H9 (cell line): ENCODE measurements at regions not wholly inside any gene's neighbourhood (a gene's known extent, or its start where the extent isn't known, plus 50 kb on each side); places are given as distances from the start of the nearest gene placed in this dataset.
"Not testable (repeated sequence)": the region's sequence is repeated elsewhere in the genome, so short reads cannot be mapped to it uniquely, and the experiment has no call there.

ENCODE experiments used
- DNase-seq: peaks from one replicate; pipeline ENCODE4 v3.0.0-alpha.2; 2017
- H2AFZ ChIP-seq: one replicate; pipeline ENCODE4 v1.6.1; 2013; ENCODE audit warnings: mild to moderate bottlenecking, low read length, control low read depth, moderate library complexity
- H2AK5ac ChIP-seq: 2 replicates; pipeline ENCODE4 v1.6.1; 2013; ENCODE audit warnings: low read length, control low read depth, mixed read lengths; ENCODE audit not compliant: insufficient read length
- H2BK120ac ChIP-seq: one replicate; pipeline ENCODE4 v1.6.1; 2013; ENCODE audit warnings: low read depth, mild to moderate bottlenecking, low read length, control low read depth, inconsistent platforms; ENCODE audit not compliant: poor library complexity, severe bottlenecking
- H2BK12ac ChIP-seq: 2 replicates; pipeline ENCODE4 v1.6.1; 2013; ENCODE audit warnings: low read length, control low read depth, mixed read lengths, low read depth; ENCODE audit not compliant: insufficient read length
- H2BK15ac ChIP-seq: 2 replicates; pipeline ENCODE4 v1.6.1; 2013; ENCODE audit warnings: low read depth, low read length, control low read depth
- H2BK20ac ChIP-seq: one replicate; pipeline ENCODE4 v1.6.1; 2013; ENCODE audit warnings: low read depth, mild to moderate bottlenecking, low read length, control low read depth, inconsistent platforms; ENCODE audit not compliant: poor library complexity, severe bottlenecking
- H2BK5ac ChIP-seq: 2 replicates; pipeline ENCODE4 v1.6.1; 2013; ENCODE audit warnings: low read length, control low read depth, mixed read lengths; ENCODE audit not compliant: insufficient read length
- H3K14ac ChIP-seq: 2 replicates; pipeline ENCODE4 v1.6.1; 2013; ENCODE audit warnings: low read length, control low read depth; ENCODE audit not compliant: insufficient read depth
- H3K18ac ChIP-seq: 2 replicates; pipeline ENCODE4 v1.6.1; 2013; ENCODE audit warnings: low read depth, mild to moderate bottlenecking, mixed read lengths, low read length, control low read depth; ENCODE audit not compliant: insufficient read length
- H3K23ac ChIP-seq: 2 replicates; pipeline ENCODE4 v1.6.1; 2013; ENCODE audit warnings: low read length, control low read depth, mixed read lengths, low read depth; ENCODE audit not compliant: insufficient read length
- H3K23me2 ChIP-seq: 2 replicates; pipeline ENCODE4 v1.6.1; 2013; ENCODE audit warnings: low read depth, mild to moderate bottlenecking, mixed read lengths, low read length, control low read depth; ENCODE audit not compliant: insufficient read length, poor library complexity, severe bottlenecking
- H3K27ac ChIP-seq: 2 replicates; pipeline ENCODE4 v1.5.1; 2013; ENCODE audit warnings: low read length, control low read depth, mixed read lengths, low read depth; ENCODE audit not compliant: insufficient read length
- H3K27me3 ChIP-seq: 2 replicates; pipeline ENCODE4 v1.6.1; 2013; ENCODE audit warnings: low read length, control low read depth, inconsistent platforms; ENCODE audit not compliant: insufficient read depth
- H3K4ac ChIP-seq: 2 replicates; pipeline ENCODE4 v1.6.1; 2013; ENCODE audit warnings: low read depth, mild to moderate bottlenecking, control low read depth, inconsistent platforms, low read length, moderate library complexity
- H3K4me1 ChIP-seq: 2 replicates; pipeline ENCODE4 v1.6.1; 2013; ENCODE audit warnings: low read length, control low read depth, inconsistent platforms; ENCODE audit not compliant: insufficient read depth
- H3K4me2 ChIP-seq: 2 replicates; pipeline ENCODE4 v1.6.1; 2013; ENCODE audit warnings: low read length, control low read depth, mixed read lengths; ENCODE audit not compliant: insufficient read length, insufficient read depth
- H3K56ac ChIP-seq: 2 replicates; pipeline ENCODE4 v1.6.1; 2013; ENCODE audit warnings: low read depth, mild to moderate bottlenecking, mixed read lengths, low read length, control low read depth; ENCODE audit not compliant: insufficient read length
- H3K79me1 ChIP-seq: 2 replicates; pipeline ENCODE4 v1.6.1; 2013; ENCODE audit warnings: low read depth, mild to moderate bottlenecking, moderate library complexity, low read length, control low read depth, inconsistent platforms; ENCODE audit not compliant: insufficient read depth, poor library complexity, severe bottlenecking
- H3K79me2 ChIP-seq: 2 replicates; pipeline ENCODE4 v1.6.1; 2013; ENCODE audit warnings: low read length, control low read depth, inconsistent platforms; ENCODE audit not compliant: insufficient read depth
- H3K9ac ChIP-seq: 2 replicates; pipeline ENCODE4 v1.6.1; 2013; ENCODE audit warnings: low read length, control low read depth, mixed read lengths; ENCODE audit not compliant: insufficient read length; ENCODE audit errors: extremely low read depth
- H3K9me3 ChIP-seq: one replicate; pipeline ENCODE4 v1.6.1; 2013; ENCODE audit warnings: low read depth, low read length, inconsistent platforms; ENCODE audit not compliant: control insufficient read depth
- H3T11ph ChIP-seq: one replicate; pipeline ENCODE4 v1.6.1; 2013; ENCODE audit warnings: mild to moderate bottlenecking, low read length, control low read depth, inconsistent platforms
- H4K20me1 ChIP-seq: one replicate; pipeline ENCODE4 v1.6.1; 2013; ENCODE audit not compliant: control insufficient read depth, insufficient read length, insufficient read depth
- H4K5ac ChIP-seq: 2 replicates; pipeline ENCODE4 v1.6.1; 2013; ENCODE audit warnings: low read depth, mild to moderate bottlenecking, mixed read lengths, low read length, control low read depth; ENCODE audit not compliant: insufficient read length
- H4K8ac ChIP-seq: replicated peaks from 2 replicates; pipeline ENCODE4 v1.6.1; 2013; ENCODE audit warnings: low read length, control low read depth, mixed read lengths, low read depth; ENCODE audit not compliant: insufficient read length
- H4K91ac ChIP-seq: 2 replicates; pipeline ENCODE4 v1.6.1; 2013; ENCODE audit warnings: low read depth, mild to moderate bottlenecking, moderate library complexity, mixed read lengths, low read length, control low read depth; ENCODE audit not compliant: insufficient read length
- H3K27ac Mint-ChIP-seq, 3 experiments: 2 replicates in 2 of 3; 3 replicates in 1 of 3; pipeline ENCODE4 v1.8.0; 2020 to 2021; ENCODE audit warnings: mixed read lengths in 3 of 3, mild to moderate bottlenecking in 1 of 3, moderate library complexity in 1 of 3
- H3K27me3 Mint-ChIP-seq: 2 replicates; pipeline ENCODE4 v1.8.0; 2021; ENCODE audit warnings: low read depth, mild to moderate bottlenecking, moderate library complexity, mixed read lengths
- H3K36me3 Mint-ChIP-seq, 3 experiments: 2 replicates in 2 of 3; 3 replicates in 1 of 3; pipeline ENCODE4 v1.8.0; 2020 to 2021; ENCODE audit warnings: low read depth in 3 of 3, mixed read lengths in 3 of 3; ENCODE audit not compliant: insufficient read depth in 1 of 3
- H3K4me1 Mint-ChIP-seq, 2 experiments: 2 replicates each; pipeline ENCODE4 v1.8.0; 2020; ENCODE audit warnings: mixed read lengths in 2 of 2
- H3K4me3 Mint-ChIP-seq, 2 experiments: 2 replicates in 1 of 2; 3 replicates in 1 of 2; pipeline ENCODE4 v1.8.0; 2020 to 2021; ENCODE audit warnings: mild to moderate bottlenecking in 2 of 2, mixed read lengths in 2 of 2, moderate library complexity in 1 of 2
- H3K9me3 Mint-ChIP-seq, 2 experiments: 2 replicates in 1 of 2; 3 replicates in 1 of 2; pipeline ENCODE4 v1.8.0; 2020; ENCODE audit warnings: mild to moderate bottlenecking in 2 of 2, mixed read lengths in 2 of 2, moderate library complexity in 1 of 2
- WGBS: extraction: QIAGEN DNeasy Blood & Tissue Kit; methylation state at CpG from one replicate; pipeline ENCODE4 v1.1.7; 2013; ENCODE audit warnings: missing lambda C conversion rate, low lambda C conversion rate, mixed read lengths; ENCODE audit not compliant: insufficient read length; ENCODE audit errors: extremely low coverage; 5-methylcytosine and 5-hydroxymethylcytosine counted together

DNA sequence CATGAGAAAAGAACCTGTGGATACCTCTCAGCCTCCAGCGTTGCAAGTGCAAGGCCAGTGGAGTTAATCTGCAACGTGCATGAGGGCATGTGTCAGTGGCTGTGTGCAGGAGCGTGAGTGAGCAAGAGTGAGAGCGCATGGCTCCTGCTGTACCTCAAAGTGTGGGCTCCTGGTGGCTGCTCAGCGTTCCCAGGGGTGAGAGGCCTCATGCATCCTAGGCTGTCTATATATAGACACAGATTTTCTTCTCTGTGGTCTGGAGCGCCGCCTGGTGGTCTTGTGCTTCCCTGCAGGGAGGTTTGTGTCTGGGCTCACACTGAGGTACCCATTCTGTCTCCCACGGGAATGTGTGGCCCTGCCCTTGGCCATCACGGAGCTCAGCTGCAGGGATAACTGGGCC, 161.8 kb upstream of the POTEB2 start:
- not testable (repeated sequence) for H3K27ac Mint-ChIP-seq

DNA sequence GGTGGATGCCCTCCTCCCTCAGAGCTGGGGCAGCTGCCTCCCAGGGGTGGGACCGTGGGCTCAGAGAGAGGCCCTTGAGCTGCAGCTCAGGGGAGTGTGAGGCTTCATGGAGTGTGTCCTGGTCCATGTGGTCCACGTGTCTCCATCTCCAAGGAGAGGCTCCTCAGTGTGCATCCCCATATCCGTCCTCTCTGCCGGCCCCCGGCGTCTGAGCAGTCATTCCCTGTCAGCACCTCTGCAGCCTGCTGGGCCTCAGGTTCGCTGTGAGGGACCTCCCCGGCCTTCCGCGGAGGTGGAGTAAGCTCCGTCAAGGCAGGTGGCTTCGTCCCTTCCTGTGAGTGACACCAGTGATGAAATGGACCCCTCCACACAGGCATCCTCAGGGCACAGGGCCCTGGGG, 160.7 kb upstream of the POTEB2 start:
- not testable (repeated sequence) for H2BK15ac ChIP-seq, H3K23me2 ChIP-seq, H2AK5ac ChIP-seq, H2BK5ac ChIP-seq, H2AFZ ChIP-seq, H4K8ac ChIP-seq, H3K27ac Mint-ChIP-seq, H3K79me2 ChIP-seq, H4K20me1 ChIP-seq, DNase-seq, H3K36me3 Mint-ChIP-seq, H2BK20ac ChIP-seq, H3K23ac ChIP-seq, H3K9me3 Mint-ChIP-seq, H3K27ac ChIP-seq, H3K56ac ChIP-seq, H3K14ac ChIP-seq, H3K4me2 ChIP-seq, H3K27me3 ChIP-seq, H2BK12ac ChIP-seq, H3K4ac ChIP-seq, H3T11ph ChIP-seq, H3K9ac ChIP-seq, H2BK120ac ChIP-seq, H3K4me3 Mint-ChIP-seq, H3K9me3 ChIP-seq, H4K91ac ChIP-seq, H3K27me3 Mint-ChIP-seq, H3K18ac ChIP-seq, H3K79me1 ChIP-seq, H3K4me1 Mint-ChIP-seq, H4K5ac ChIP-seq, H3K4me1 ChIP-seq
- no CpG with 5 or more reads among the region's 12 CpGs for WGBS

More for the DNA sequence above, 161.8 kb upstream of the POTEB2 start:
- DNase-seq, H3K23ac ChIP-seq, H3K27me3 ChIP-seq, H3T11ph ChIP-seq, H2BK20ac ChIP-seq, H3K14ac ChIP-seq, H2AFZ ChIP-seq, H2BK120ac ChIP-seq, H3K36me3 Mint-ChIP-seq, H3K9ac ChIP-seq, H3K9me3 ChIP-seq, H3K27ac ChIP-seq, H3K4me2 ChIP-seq, H2AK5ac ChIP-seq, H4K91ac ChIP-seq, H4K20me1 ChIP-seq, H2BK5ac ChIP-seq, H4K8ac ChIP-seq, H2BK12ac ChIP-seq, H3K4me1 Mint-ChIP-seq, H4K5ac ChIP-seq, H3K4ac ChIP-seq, H3K27me3 Mint-ChIP-seq, H3K79me1 ChIP-seq, H3K4me3 Mint-ChIP-seq, H2BK15ac ChIP-seq, H3K4me1 ChIP-seq, H3K56ac ChIP-seq, H3K9me3 Mint-ChIP-seq, H3K18ac ChIP-seq, H3K79me2 ChIP-seq, H3K23me2 ChIP-seq: not testable (repeated sequence)
- WGBS = no CpG with 5 or more reads among the region's 9 CpGs
